ENCODE measurements at regions not wholly inside any gene's neighbourhood (a gene's known extent, or its start where the extent isn't known, plus 50 kb on each side); places are given as distances from the start of the nearest gene placed in this dataset.

DNA sequence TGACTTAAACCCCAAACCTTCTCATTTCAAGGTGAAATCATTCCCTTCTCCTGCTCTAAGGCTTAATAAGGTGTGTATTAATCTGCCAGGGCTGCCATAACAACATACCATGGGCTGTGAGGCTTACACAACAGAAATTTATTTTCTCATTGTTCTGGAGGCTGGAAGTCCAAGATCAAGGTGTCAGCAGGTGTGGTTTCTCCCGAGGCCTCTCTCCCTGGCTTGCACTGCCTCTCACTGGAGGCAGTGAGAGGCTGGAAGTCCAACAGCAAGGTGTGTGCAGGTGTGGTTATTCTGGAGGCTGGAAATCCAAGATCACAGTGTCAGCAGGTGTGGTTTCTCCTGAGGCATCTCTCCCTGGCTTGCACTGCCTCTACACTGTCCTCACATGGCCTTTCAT is 280.3 kb upstream of the TUT7 start:
- Histone ChIP-seq H3K4me3 (replicated peaks in 1 of 3; ENCODE audit: insufficient read depth in 1 of 3, low read depth in 2 of 3, low read length in 3 of 3) (no peak overlapping the region), H3K4me1 (ENCODE audit: insufficient read depth, low read length) (no peaks in the 10 kb centered on the region), H3K9me3 (ENCODE audit: low read length) (no peaks in the 10 kb centered on the region), H3K9ac (ENCODE audit: insufficient read depth, low read depth, low read length) (no peak overlapping the region), H3K27me3 (ENCODE audit: control insufficient read depth in 1 of 2, insufficient read depth in 2 of 2, low read length in 2 of 2) (peaks cover 0 to 5% of the 10 kb centered on the region in 2 experiments; a peak in 3 of 5 replicates), H3K4me2 (ENCODE audit: low read depth, low read length) (no peak overlapping the region), H3K27ac (ENCODE audit: extremely low read length, insufficient read depth, low read length) (no peak overlapping the region), H4K20me1 (ENCODE audit: insufficient read depth, low read length) (no peaks in the 10 kb centered on the region), H2AFZ (ENCODE audit: low read length) (no peak overlapping the region), H3K36me3 (replicated peaks in 1 of 2; ENCODE audit: control insufficient read depth in 1 of 2, insufficient read depth in 2 of 2, low read length in 2 of 2) (no peaks in the 10 kb centered on the region), H3K79me2 (ENCODE audit: insufficient read depth, low read length) (no peaks in the 10 kb centered on the region)
- no CpG with 5 or more reads among the region's 1 CpG for WGBS (ENCODE audit: low lambda C conversion rate)
- DNase-seq (ENCODE audit: low spot score) (no peak), FAIRE-seq (no peak), ATAC-seq (no peak)
- in situ Hi-C loops (cut with HindIII; ENCODE audit: extremely low pct_ligation_motif_present, low pct_unique_long_range_greater_than_20kb): loop anchor here (10.0 kb wide), 1 partner anchor 690 kb away; no protein-coding TSS in a partner anchor
- intact Hi-C loops (cut with micrococcal nuclease; ENCODE audit: unreplicated experiment): no loop called here
- TF ChIP-seq, protein P1, sequence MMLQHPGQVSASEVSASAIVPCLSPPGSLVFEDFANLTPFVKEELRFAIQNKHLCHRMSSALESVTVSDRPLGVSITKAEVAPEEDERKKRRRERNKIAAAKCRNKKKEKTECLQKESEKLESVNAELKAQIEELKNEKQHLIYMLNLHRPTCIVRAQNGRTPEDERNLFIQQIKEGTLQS (CRISPR knock-in tag; IDR thresholded peaks at IDR 0.05): no peak
- no peak for TF ChIP-seq E2F2 (CRISPR knock-in tag; IDR thresholded peaks at IDR 0.05; ENCODE audit: borderline replicate concordance)
- no peak for TF ChIP-seq MAF1 (CRISPR knock-in tag; IDR thresholded peaks at IDR 0.05; ENCODE audit: borderline replicate concordance)
- no peak for TF ChIP-seq SMAD3 (CRISPR knock-in tag; IDR thresholded peaks at IDR 0.05)
- TF ChIP-seq, protein P2, sequence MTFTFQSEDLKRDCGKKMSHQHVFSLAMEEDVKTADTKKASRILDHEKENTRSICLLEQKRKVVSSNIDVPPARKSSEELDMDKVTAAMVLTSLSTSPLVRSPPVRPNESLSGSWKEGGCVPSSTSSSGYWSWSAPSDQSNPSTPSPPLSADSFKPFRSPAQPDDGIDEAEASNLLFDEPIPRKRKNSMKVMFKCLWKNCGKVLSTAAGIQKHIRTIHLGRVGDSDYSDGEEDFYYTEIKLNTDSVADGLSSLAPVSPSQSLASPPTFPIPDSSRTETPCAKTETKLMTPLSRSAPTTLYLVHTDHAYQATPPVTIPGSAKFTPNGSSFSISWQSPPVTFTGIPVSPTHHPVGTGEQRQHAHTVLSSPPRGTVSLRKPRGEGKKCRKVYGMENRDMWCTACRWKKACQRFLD (CRISPR knock-in tag; IDR thresholded peaks at IDR 0.05; ENCODE audit: borderline replicate concordance): no peak
- TF ChIP-seq CBX2 (IDR thresholded peaks at IDR 0.05; ENCODE audit: low read depth, low read length): no peak
- no peak for TF ChIP-seq CBX2 (CRISPR knock-in tag; IDR thresholded peaks at IDR 0.05; ENCODE audit: low read depth)
- TF ChIP-seq ZZZ3 (CRISPR knock-in tag; IDR thresholded peaks at IDR 0.05; ENCODE audit: borderline replicate concordance): no peak
- TF ChIP-seq ZNF142 (CRISPR knock-in tag; IDR thresholded peaks at IDR 0.05): no peak
- CTCF ChIA-PET (ENCODE audit: low intra/inter-chr PET ratio, low total read pairs): no interaction called here
- POLR2A ChIA-PET: no interaction called here
- no TSS peak for BruUV-seq (replicated peaks)

Data from HepG2 (cell line).